Right lobe of liver (tissue), 6 donors: ENCODE measurements at regions not wholly inside any gene's neighbourhood (a gene's known extent, or its start where the extent isn't known, plus 50 kb on each side); places are given as distances from the start of the nearest gene placed in this dataset.

Experiments
- ATAC-seq, 4 donors: fragments of 200-7000 bp; cut with Tn5 transposase; one replicate each; pipeline ENCODE4 v1.9.1; 2020; ENCODE audit warnings: mild to moderate bottlenecking in 4 of 4, moderate library complexity in 4 of 4
- DNase-seq, 3 donors: peaks; one replicate each; pipeline ENCODE4 v3.0.0-alpha.2; 2020
- H3K27ac ChIP-seq, 3 donors: fragments of 200-600 bp; one replicate each; pipeline ENCODE4 v1.8.0; 2022
- H3K27me3 ChIP-seq, 2 donors: fragments of 200-600 bp; one replicate each; pipeline ENCODE4 v1.8.0; 2022
- H3K36me3 ChIP-seq, 4 donors: fragments of 200-600 bp; sonication (generic) in 1 of 4; one replicate each; pipeline versions ENCODE4 v1.5.1 to v1.8.0; 2017 to 2022; ENCODE audit warnings: control low read depth in 1 of 4
- H3K4me1 ChIP-seq, 4 donors: fragments of 200-600 bp; sonication (generic) in 1 of 4; one replicate each; pipeline versions ENCODE4 v1.5.1 to v1.8.0; 2017 to 2022; ENCODE audit warnings: control low read depth in 1 of 4
- H3K4me3 ChIP-seq, 3 donors: fragments of 200-600 bp; one replicate each; pipeline ENCODE4 v1.8.0; 2022
- H3K9me3 ChIP-seq, 4 donors: fragments of 200-600 bp; sonication (generic) in 1 of 4; one replicate each; pipeline versions ENCODE4 v1.5.1 to v1.8.0; 2017 to 2022; ENCODE audit warnings: control low read depth in 1 of 4
- POLR2A ChIP-seq: fragments of 450-650 bp; IDR thresholded peaks from one replicate; pipeline ENCODE4 v1.6.1; 2017; ENCODE audit warnings: antibody characterized with exemption, mild to moderate bottlenecking
- WGBS: methylation state at CpG from one replicate; pipeline ENCODE4 v1.1.6; 2018; ENCODE audit warnings: low coverage, low lambda C conversion rate; ENCODE audit not compliant: insufficient coverage; ENCODE audit errors: missing lambda C conversion rate; 5-methylcytosine and 5-hydroxymethylcytosine counted together
- intact Hi-C, 2 donors: fragments of 100-400 bp; cut with DNase I; formaldehyde crosslinking; loops; one replicate each; pipeline versions ENCODE4 v1.11.2 to v1.14.1; 2022
- TF ChIP-seq, protein P1 (sequence below), 4 donors: fragments of 200-600 bp in 3 of 4; fragments of 450-650 bp in 1 of 4; IDR thresholded peaks; one replicate each; pipeline versions ENCODE4 v1.5.1 to v1.8.0; 2016 to 2022; ENCODE audit warnings: antibody characterized with exemption in 4 of 4, mild to moderate bottlenecking in 2 of 4
- donor health status: DM: no; HTN: yes; CAD: no.
- donor health status: DM: no; HTN: no; CAD: no.
- donor health status: DM: no; HTN: no; CAD: no.
- donor health status: DM: no; HTN: yes; CAD: no.
- donor health status: DM: no; HTN: yes; CAD: no.

DNA sequence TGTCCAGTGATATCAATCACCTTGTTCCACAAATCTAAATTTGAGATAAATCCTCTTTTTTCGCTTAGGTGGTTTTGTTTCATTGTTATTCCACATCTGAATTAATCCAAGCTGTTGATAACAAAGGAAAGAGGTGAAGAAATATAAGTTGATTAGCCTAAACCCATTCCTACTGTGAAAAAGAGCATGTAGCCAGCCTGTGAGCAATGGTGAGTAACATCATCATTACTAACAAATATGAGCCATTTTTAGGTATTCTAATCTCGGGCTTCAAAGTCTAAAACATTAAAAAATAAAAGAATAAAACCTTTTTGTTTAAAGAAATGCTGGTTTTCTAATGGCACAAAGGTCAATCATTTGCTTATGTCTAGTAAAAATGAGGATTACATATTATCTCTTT lies 52.1 kb upstream of the P3H2 start:
- H3K4me1 ChIP-seq: no peaks in the 10 kb centered on the region
- no peak overlapping the region for H3K4me3 ChIP-seq
- ATAC-seq: no peak
- TF ChIP-seq POLR2A: no peak
- TF ChIP-seq, protein P1, sequence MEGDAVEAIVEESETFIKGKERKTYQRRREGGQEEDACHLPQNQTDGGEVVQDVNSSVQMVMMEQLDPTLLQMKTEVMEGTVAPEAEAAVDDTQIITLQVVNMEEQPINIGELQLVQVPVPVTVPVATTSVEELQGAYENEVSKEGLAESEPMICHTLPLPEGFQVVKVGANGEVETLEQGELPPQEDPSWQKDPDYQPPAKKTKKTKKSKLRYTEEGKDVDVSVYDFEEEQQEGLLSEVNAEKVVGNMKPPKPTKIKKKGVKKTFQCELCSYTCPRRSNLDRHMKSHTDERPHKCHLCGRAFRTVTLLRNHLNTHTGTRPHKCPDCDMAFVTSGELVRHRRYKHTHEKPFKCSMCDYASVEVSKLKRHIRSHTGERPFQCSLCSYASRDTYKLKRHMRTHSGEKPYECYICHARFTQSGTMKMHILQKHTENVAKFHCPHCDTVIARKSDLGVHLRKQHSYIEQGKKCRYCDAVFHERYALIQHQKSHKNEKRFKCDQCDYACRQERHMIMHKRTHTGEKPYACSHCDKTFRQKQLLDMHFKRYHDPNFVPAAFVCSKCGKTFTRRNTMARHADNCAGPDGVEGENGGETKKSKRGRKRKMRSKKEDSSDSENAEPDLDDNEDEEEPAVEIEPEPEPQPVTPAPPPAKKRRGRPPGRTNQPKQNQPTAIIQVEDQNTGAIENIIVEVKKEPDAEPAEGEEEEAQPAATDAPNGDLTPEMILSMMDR (IDR thresholded peaks at IDR 0.05): no peak
- no peaks in the 10 kb centered on the region for H3K36me3 ChIP-seq
- no peaks in the 10 kb centered on the region for H3K27me3 ChIP-seq
- intact Hi-C loops: no loop called here
- 73% methylated on average over 2 of the region's 2 CpGs for WGBS
- H3K27ac ChIP-seq: no peak overlapping the region
- no peak for DNase-seq
- H3K9me3 ChIP-seq: no peaks in the 10 kb centered on the region
